ENCODE measurements at regions not wholly inside any gene's neighbourhood (a gene's known extent, or its start where the extent isn't known, plus 50 kb on each side); places are given as distances from the start of the nearest gene placed in this dataset.

GRCh38 chr13:80262051-80262695 is 78.8 kb downstream of the SPRY2 start:
- TF ChIP-seq CTCF (conservative IDR thresholded peaks at IDR 0.05) (no peak), ZFX (IDR thresholded peaks at IDR 0.05) (no peak)
- no peak overlapping the region for H3K27ac ChIP-seq

GRCh38 chr13:80259159-80259558 is 81.8 kb downstream of the SPRY2 start:
- TF ChIP-seq ZFX (IDR thresholded peaks at IDR 0.05): no peak
- no peak for TF ChIP-seq CTCF (conservative IDR thresholded peaks at IDR 0.05)
- no peak overlapping the region for H3K27ac ChIP-seq

- H3K27ac ChIP-seq: no peak overlapping the region
- no peak for TF ChIP-seq CTCF (conservative IDR thresholded peaks at IDR 0.05)
- no peak for TF ChIP-seq ZFX (IDR thresholded peaks at IDR 0.05)
Measured at GRCh38 chr13:80256352-80256932, 84.5 kb downstream of the SPRY2 start.

- H3K27ac ChIP-seq: no peak overlapping the region
- TF ChIP-seq ZFX (IDR thresholded peaks at IDR 0.05) (no peak), CTCF (conservative IDR thresholded peaks at IDR 0.05) (no peak)
Measured at GRCh38 chr13:80255946-80256345, 85.0 kb downstream of the SPRY2 start.

GRCh38 chr13:80251403-80251802 is 89.5 kb downstream of the SPRY2 start:
- H3K27ac ChIP-seq: no peak overlapping the region
- TF ChIP-seq ZFX (IDR thresholded peaks at IDR 0.05): no peak
- TF ChIP-seq CTCF (conservative IDR thresholded peaks at IDR 0.05): no peak

GRCh38 chr13:80250213-80250810 is 90.6 kb downstream of the SPRY2 start:
- TF ChIP-seq CTCF (conservative IDR thresholded peaks at IDR 0.05): no peak
- no peak for TF ChIP-seq ZFX (IDR thresholded peaks at IDR 0.05)
- H3K27ac ChIP-seq: no peak overlapping the region

- H3K27ac ChIP-seq: no peak overlapping the region
- TF ChIP-seq ZFX (IDR thresholded peaks at IDR 0.05) (no peak), CTCF (conservative IDR thresholded peaks at IDR 0.05) (no peak)
Measured at GRCh38 chr13:80249516-80250212, 91.3 kb downstream of the SPRY2 start.
